GM12878 (cell line): ENCODE measurements at regions not wholly inside any gene's neighbourhood (a gene's known extent, or its start where the extent isn't known, plus 50 kb on each side); places are given as distances from the start of the nearest gene placed in this dataset.

Source experiments
- ATAC-seq: fragments of 200-7000 bp; cut with Tn5 transposase; 3 replicates; pipeline ENCODE4 v1.9.1; 2020; ENCODE audit warnings: mild to moderate bottlenecking, moderate library complexity
- BruUV-seq: library from RNA; stranded (reverse); fragments of 400-500 nt; replicated peaks from 2 replicates; lab custom pipeline; 2021; lab: Mats Ljungman, UMichigan
- CTCF ChIA-PET: fragments of 300-600 bp; sonication (Branson Sonifier 250); formaldehyde crosslinking; extraction: SDS; loops from one replicate; lab custom pipeline; 2021; ENCODE audit warnings: inconsistent platforms; lab: Yijun Ruan, JAX
- POLR2A ChIA-PET: fragments of 350-600 bp; formaldehyde crosslinking; extraction: SDS; loops from one replicate; lab custom pipeline; 2021; ENCODE audit warnings: inconsistent platforms; lab: Charles Lee
- RAD21 ChIA-PET: fragments of 300-600 bp; sonication (Branson Sonifier 250); formaldehyde crosslinking; loops from one replicate; lab custom pipeline; 2023; ENCODE audit warnings: antibody characterized with exemption; ENCODE audit not compliant: unreplicated experiment; lab: Charles Lee
- SMC1A ChIA-PET: fragments of 300-600 bp; sonication (Branson Sonifier 250); formaldehyde crosslinking; loops from one replicate; lab custom pipeline; 2023; ENCODE audit not compliant: unreplicated experiment, uncharacterized antibody; lab: Charles Lee
- DNase-seq: peaks from one replicate; pipeline ENCODE4 v3.0.0-alpha.2; 2011; ENCODE audit warnings: low read depth, low spot score
- FAIRE-seq: peaks from 3 replicates; lab custom pipeline; 2011; peaks lifted over from hg19 to GRCh38; lab: Jason Lieb, UNC
- H2AFZ ChIP-seq: 2 replicates; pipeline ENCODE4 v1.6.0; 2011; ENCODE audit warnings: low read depth, low read length, control low read depth; ENCODE audit not compliant: control insufficient read depth
- H3K27ac ChIP-seq: 2 replicates; pipeline ENCODE4 v1.5.1; 2011; ENCODE audit warnings: control low read depth; ENCODE audit not compliant: control insufficient read depth, insufficient read depth
- H3K27me3 ChIP-seq, 2 experiments: replicated peaks in 1 of 2; 2 replicates each; pipeline versions ENCODE4 v1.6.0 to v1.6.1; 2011; ENCODE audit warnings: low read length in 1 of 2; ENCODE audit not compliant: control insufficient read depth in 2 of 2, insufficient read depth in 2 of 2
- H3K36me3 ChIP-seq, 2 experiments: 2 replicates each; pipeline ENCODE4 v1.5.1; 2011; ENCODE audit warnings: low read length in 1 of 2; ENCODE audit not compliant: control insufficient read depth in 2 of 2, insufficient read depth in 2 of 2
- H3K4me1 ChIP-seq: 2 replicates; pipeline ENCODE4 v1.6.1; 2011; ENCODE audit warnings: mild to moderate bottlenecking, low read length, moderate library complexity, mixed read lengths; ENCODE audit not compliant: control insufficient read depth, insufficient read depth
- H3K4me2 ChIP-seq: 2 replicates; pipeline ENCODE4 v1.6.0; 2011; ENCODE audit warnings: control low read depth; ENCODE audit not compliant: control insufficient read depth, insufficient read depth
- H3K4me3 ChIP-seq: fragments of 200-600 bp; sonication (generic); 2 replicates; pipeline ENCODE4 v1.5.1; 2016
- H3K79me2 ChIP-seq: 2 replicates; pipeline ENCODE4 v1.6.0; 2011; ENCODE audit warnings: low read length; ENCODE audit not compliant: control insufficient read depth, insufficient read depth
- H3K9ac ChIP-seq: 2 replicates; pipeline ENCODE4 v1.8.0; 2011; ENCODE audit warnings: low read length, control low read depth, mixed read lengths; ENCODE audit not compliant: control insufficient read depth, insufficient read depth
- H3K9me3 ChIP-seq: replicated peaks from 3 replicates; pipeline ENCODE4 v1.5.1; 2011; ENCODE audit warnings: mild to moderate bottlenecking, low read length; ENCODE audit not compliant: control insufficient read depth, insufficient read depth
- H4K20me1 ChIP-seq: 2 replicates; pipeline ENCODE4 v1.6.0; 2011; ENCODE audit not compliant: control insufficient read depth, insufficient read depth
- CHD4 ChIP-seq: fragments of 200-600 bp; sonication (generic); IDR thresholded peaks from 2 replicates; pipeline ENCODE4 v1.6.1; 2016; ENCODE audit warnings: mild to moderate bottlenecking
- GATAD2B ChIP-seq: fragments of 450-650 bp; conservative IDR thresholded peaks from 2 replicates; pipeline ENCODE4 v1.6.1; 2017; ENCODE audit warnings: low read depth, mild to moderate bottlenecking, moderate library complexity
- JUND ChIP-seq: IDR thresholded peaks from 2 replicates; pipeline ENCODE4 v1.6.1; 2012; ENCODE audit warnings: low read depth, mild to moderate bottlenecking, low read length, improper control_type of control experiment, moderate library complexity
- NFIC ChIP-seq: IDR thresholded peaks from 2 replicates; pipeline ENCODE4 v1.6.1; 2012; ENCODE audit warnings: low read depth, mild to moderate bottlenecking, inconsistent platforms, low read length, moderate library complexity
- NFXL1 ChIP-seq: fragments of 450-650 bp; IDR thresholded peaks from 2 replicates; pipeline ENCODE4 v1.6.1; 2017; ENCODE audit warnings: antibody characterized with exemption, mild to moderate bottlenecking, borderline replicate concordance
- SMARCA5 ChIP-seq: fragments of 450-650 bp; IDR thresholded peaks from 2 replicates; pipeline ENCODE4 v1.6.1; 2017; ENCODE audit warnings: mild to moderate bottlenecking
- SREBF1 ChIP-seq: IDR thresholded peaks from 2 replicates; pipeline ENCODE4 v1.6.1; 2012; ENCODE audit warnings: mild to moderate bottlenecking, low read length
- YY1 ChIP-seq: IDR thresholded peaks from 2 replicates; pipeline ENCODE4 v1.6.1; 2011; ENCODE audit warnings: low read depth, mild to moderate bottlenecking, low read length
- ZNF622 ChIP-seq: fragments of 450-650 bp; IDR thresholded peaks from 2 replicates; pipeline ENCODE4 v1.6.1; 2017; ENCODE audit warnings: mild to moderate bottlenecking, inconsistent platforms
- in situ Hi-C: fragments of 300-500 bp; cut with MboI; formaldehyde crosslinking; loops from 9 replicates; pipeline ENCODE4 v1.14.3; 2018; ENCODE audit warnings: mixed read lengths
- intact Hi-C: fragments of 100-400 bp; cut with micrococcal nuclease; formaldehyde crosslinking; loops from one replicate; pipeline ENCODE4 v1.14.2; 2022; ENCODE audit not compliant: unreplicated experiment
- TF ChIP-seq, protein P1 (sequence below): IDR thresholded peaks from 2 replicates; pipeline ENCODE4 v1.6.1; 2011; ENCODE audit warnings: borderline replicate concordance, low read depth, mild to moderate bottlenecking, moderate library complexity, low read length; ENCODE audit not compliant: insufficient read depth, poor library complexity, severe bottlenecking
- TF ChIP-seq, protein P2 (sequence below): IDR thresholded peaks from 2 replicates; pipeline ENCODE4 v1.6.1; 2012; ENCODE audit warnings: low read depth, low read length, improper control_type of control experiment
- TF ChIP-seq, protein P3 (sequence below): IDR thresholded peaks from 2 replicates; pipeline ENCODE4 v1.6.1; 2012; ENCODE audit warnings: low read depth, low read length, improper control_type of control experiment
- TF ChIP-seq, protein P4 (sequence below): fragments of 450-650 bp; IDR thresholded peaks from 2 replicates; pipeline ENCODE4 v1.6.1; 2016; ENCODE audit warnings: mild to moderate bottlenecking
- TF ChIP-seq, protein P5 (sequence below): fragments of 450-650 bp; IDR thresholded peaks from 2 replicates; pipeline ENCODE4 v1.6.1; 2018; ENCODE audit warnings: borderline replicate concordance, mild to moderate bottlenecking; ENCODE audit not compliant: partially characterized antibody

DNA sequence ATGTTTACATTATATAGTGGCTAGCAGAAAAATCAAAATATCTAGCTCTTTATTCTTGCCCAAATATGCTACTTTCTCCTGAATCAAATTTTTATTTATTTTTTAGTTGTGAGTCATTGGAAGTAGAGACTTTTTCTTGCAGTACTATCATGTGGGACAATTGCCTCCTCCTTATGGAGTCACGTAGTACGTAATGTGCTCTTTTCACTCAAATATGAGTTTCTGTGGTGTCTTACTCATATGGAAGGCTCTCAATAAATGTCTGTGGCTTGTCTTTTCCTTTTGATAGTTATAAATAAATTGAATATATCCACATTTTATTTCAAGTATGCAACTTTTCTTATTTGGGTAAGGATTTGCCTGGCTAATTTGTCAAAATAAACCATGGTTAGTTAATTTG lies 1411.0 kb upstream of the SLC10A2 start (continued):
- TF ChIP-seq, protein P1, sequence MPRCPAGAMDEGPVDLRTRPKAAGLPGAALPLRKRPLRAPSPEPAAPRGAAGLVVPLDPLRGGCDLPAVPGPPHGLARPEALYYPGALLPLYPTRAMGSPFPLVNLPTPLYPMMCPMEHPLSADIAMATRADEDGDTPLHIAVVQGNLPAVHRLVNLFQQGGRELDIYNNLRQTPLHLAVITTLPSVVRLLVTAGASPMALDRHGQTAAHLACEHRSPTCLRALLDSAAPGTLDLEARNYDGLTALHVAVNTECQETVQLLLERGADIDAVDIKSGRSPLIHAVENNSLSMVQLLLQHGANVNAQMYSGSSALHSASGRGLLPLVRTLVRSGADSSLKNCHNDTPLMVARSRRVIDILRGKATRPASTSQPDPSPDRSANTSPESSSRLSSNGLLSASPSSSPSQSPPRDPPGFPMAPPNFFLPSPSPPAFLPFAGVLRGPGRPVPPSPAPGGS, result no peak
- TF ChIP-seq GATAD2B (no peak), JUND (no peak), ZNF622 (no peak)
- TF ChIP-seq, protein P2, sequence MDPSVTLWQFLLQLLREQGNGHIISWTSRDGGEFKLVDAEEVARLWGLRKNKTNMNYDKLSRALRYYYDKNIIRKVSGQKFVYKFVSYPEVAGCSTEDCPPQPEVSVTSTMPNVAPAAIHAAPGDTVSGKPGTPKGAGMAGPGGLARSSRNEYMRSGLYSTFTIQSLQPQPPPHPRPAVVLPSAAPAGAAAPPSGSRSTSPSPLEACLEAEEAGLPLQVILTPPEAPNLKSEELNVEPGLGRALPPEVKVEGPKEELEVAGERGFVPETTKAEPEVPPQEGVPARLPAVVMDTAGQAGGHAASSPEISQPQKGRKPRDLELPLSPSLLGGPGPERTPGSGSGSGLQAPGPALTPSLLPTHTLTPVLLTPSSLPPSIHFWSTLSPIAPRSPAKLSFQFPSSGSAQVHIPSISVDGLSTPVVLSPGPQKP, result no peak
- TF ChIP-seq, protein P3, sequence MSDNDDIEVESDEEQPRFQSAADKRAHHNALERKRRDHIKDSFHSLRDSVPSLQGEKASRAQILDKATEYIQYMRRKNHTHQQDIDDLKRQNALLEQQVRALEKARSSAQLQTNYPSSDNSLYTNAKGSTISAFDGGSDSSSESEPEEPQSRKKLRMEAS, result no peak
- TF ChIP-seq, protein P4, sequence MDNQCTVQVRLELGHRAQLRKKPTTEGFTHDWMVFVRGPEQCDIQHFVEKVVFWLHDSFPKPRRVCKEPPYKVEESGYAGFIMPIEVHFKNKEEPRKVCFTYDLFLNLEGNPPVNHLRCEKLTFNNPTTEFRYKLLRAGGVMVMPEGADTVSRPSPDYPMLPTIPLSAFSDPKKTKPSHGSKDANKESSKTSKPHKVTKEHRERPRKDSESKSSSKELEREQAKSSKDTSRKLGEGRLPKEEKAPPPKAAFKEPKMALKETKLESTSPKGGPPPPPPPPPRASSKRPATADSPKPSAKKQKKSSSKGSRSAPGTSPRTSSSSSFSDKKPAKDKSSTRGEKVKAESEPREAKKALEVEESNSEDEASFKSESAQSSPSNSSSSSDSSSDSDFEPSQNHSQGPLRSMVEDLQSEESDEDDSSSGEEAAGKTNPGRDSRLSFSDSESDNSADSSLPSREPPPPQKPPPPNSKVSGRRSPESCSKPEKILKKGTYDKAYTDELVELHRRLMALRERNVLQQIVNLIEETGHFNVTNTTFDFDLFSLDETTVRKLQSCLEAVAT, result no peak
- TF ChIP-seq, all 136 proteins: peak for 0

DNA sequence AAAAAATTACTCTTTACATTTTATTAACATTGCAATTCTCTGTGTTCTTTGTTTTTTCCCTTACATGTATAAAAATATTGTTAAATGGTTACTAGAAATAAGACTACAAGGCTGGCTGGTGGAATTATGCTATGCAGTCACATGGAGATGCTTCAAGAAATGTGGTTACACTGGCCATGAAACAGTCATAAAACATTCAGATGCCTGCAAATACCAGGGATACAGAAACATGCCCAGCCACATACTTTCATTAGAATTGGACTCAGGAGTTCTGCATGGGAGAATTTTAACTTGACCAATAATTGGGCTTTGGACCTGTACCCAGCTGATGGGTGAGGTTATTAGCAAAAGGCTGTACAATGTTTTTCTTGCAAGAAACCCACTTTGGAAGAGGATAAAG lies 1407.7 kb upstream of the SLC10A2 start:
- in situ Hi-C loops (no loop called here), intact Hi-C loops (no loop called here)
- Histone ChIP-seq H3K27ac (no peak overlapping the region), H3K9me3 (no peaks in the 10 kb centered on the region), H3K4me2 (no peak overlapping the region), H4K20me1 (no peaks in the 10 kb centered on the region), H2AFZ (no peak overlapping the region), H3K27me3 (no peaks in the 10 kb centered on the region), H3K9ac (no peak overlapping the region), H3K36me3 (no peaks in the 10 kb centered on the region), H3K4me1 (no peaks in the 10 kb centered on the region), H3K79me2 (no peaks in the 10 kb centered on the region), H3K4me3 (no peak overlapping the region)
- ChIA-PET CTCF (no interaction called here), SMC1A (no interaction called here), RAD21 (no interaction called here), POLR2A (no interaction called here)
- no TSS peak for BruUV-seq
- no peak for TF ChIP-seq NFXL1
- no peak for TF ChIP-seq SMARCA5
- TF ChIP-seq GATAD2B, result no peak
- no peak for TF ChIP-seq NFIC
- no peak for TF ChIP-seq SREBF1
- no peak for TF ChIP-seq CHD4
- TF ChIP-seq, protein P5, sequence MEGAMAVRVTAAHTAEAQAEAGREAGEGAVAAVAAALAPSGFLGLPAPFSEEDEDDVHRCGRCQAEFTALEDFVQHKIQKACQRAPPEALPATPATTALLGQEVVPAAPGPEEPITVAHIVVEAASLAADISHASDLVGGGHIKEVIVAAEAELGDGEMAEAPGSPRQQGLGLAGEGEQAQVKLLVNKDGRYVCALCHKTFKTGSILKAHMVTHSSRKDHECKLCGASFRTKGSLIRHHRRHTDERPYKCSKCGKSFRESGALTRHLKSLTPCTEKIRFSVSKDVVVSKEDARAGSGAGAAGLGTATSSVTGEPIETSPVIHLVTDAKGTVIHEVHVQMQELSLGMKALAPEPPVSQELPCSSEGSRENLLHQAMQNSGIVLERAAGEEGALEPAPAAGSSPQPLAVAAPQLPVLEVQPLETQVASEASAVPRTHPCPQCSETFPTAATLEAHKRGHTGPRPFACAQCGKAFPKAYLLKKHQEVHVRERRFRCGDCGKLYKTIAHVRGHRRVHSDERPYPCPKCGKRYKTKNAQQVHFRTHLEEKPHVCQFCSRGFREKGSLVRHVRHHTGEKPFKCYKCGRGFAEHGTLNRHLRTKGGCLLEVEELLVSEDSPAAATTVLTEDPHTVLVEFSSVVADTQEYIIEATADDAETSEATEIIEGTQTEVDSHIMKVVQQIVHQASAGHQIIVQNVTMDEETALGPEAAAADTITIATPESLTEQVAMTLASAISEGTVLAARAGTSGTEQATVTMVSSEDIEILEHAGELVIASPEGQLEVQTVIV, result no peak
- TF ChIP-seq YY1, result no peak
- FAIRE-seq (no peak), DNase-seq (no peak), ATAC-seq (no peak)
